GM12878 (cell line): ENCODE measurements at regions not wholly inside any gene's neighbourhood (a gene's known extent, or its start where the extent isn't known, plus 50 kb on each side); places are given as distances from the start of the nearest gene placed in this dataset.

Experiments
- ATAC-seq: fragments of 200-7000 bp; cut with Tn5 transposase; 3 replicates; pipeline ENCODE4 v1.9.1; 2020; ENCODE audit warnings: mild to moderate bottlenecking, moderate library complexity
- BruUV-seq: library from RNA; stranded (reverse); fragments of 400-500 nt; replicated peaks from 2 replicates; lab custom pipeline; 2021; lab: Mats Ljungman, UMichigan
- CTCF ChIA-PET: fragments of 300-600 bp; sonication (Branson Sonifier 250); formaldehyde crosslinking; extraction: SDS; loops from one replicate; lab custom pipeline; 2021; ENCODE audit warnings: inconsistent platforms; lab: Yijun Ruan, JAX
- POLR2A ChIA-PET: fragments of 350-600 bp; formaldehyde crosslinking; extraction: SDS; loops from one replicate; lab custom pipeline; 2021; ENCODE audit warnings: inconsistent platforms; lab: Charles Lee
- RAD21 ChIA-PET: fragments of 300-600 bp; sonication (Branson Sonifier 250); formaldehyde crosslinking; loops from one replicate; lab custom pipeline; 2023; ENCODE audit warnings: antibody characterized with exemption; ENCODE audit not compliant: unreplicated experiment; lab: Charles Lee
- SMC1A ChIA-PET: fragments of 300-600 bp; sonication (Branson Sonifier 250); formaldehyde crosslinking; loops from one replicate; lab custom pipeline; 2023; ENCODE audit not compliant: unreplicated experiment, uncharacterized antibody; lab: Charles Lee
- DNase-seq: peaks from one replicate; pipeline ENCODE4 v3.0.0-alpha.2; 2011; ENCODE audit warnings: low read depth, low spot score
- FAIRE-seq: peaks from 3 replicates; lab custom pipeline; 2011; peaks lifted over from hg19 to GRCh38; lab: Jason Lieb, UNC
- H2AFZ ChIP-seq: 2 replicates; pipeline ENCODE4 v1.6.0; 2011; ENCODE audit warnings: low read depth, low read length, control low read depth; ENCODE audit not compliant: control insufficient read depth
- H3K27ac ChIP-seq: 2 replicates; pipeline ENCODE4 v1.5.1; 2011; ENCODE audit warnings: control low read depth; ENCODE audit not compliant: control insufficient read depth, insufficient read depth
- H3K27me3 ChIP-seq, 2 experiments: replicated peaks in 1 of 2; 2 replicates each; pipeline versions ENCODE4 v1.6.0 to v1.6.1; 2011; ENCODE audit warnings: low read length in 1 of 2; ENCODE audit not compliant: control insufficient read depth in 2 of 2, insufficient read depth in 2 of 2
- H3K36me3 ChIP-seq, 2 experiments: 2 replicates each; pipeline ENCODE4 v1.5.1; 2011; ENCODE audit warnings: low read length in 1 of 2; ENCODE audit not compliant: control insufficient read depth in 2 of 2, insufficient read depth in 2 of 2
- H3K4me1 ChIP-seq: 2 replicates; pipeline ENCODE4 v1.6.1; 2011; ENCODE audit warnings: mild to moderate bottlenecking, low read length, moderate library complexity, mixed read lengths; ENCODE audit not compliant: control insufficient read depth, insufficient read depth
- H3K4me2 ChIP-seq: 2 replicates; pipeline ENCODE4 v1.6.0; 2011; ENCODE audit warnings: control low read depth; ENCODE audit not compliant: control insufficient read depth, insufficient read depth
- H3K4me3 ChIP-seq: fragments of 200-600 bp; sonication (generic); 2 replicates; pipeline ENCODE4 v1.5.1; 2016
- H3K79me2 ChIP-seq: 2 replicates; pipeline ENCODE4 v1.6.0; 2011; ENCODE audit warnings: low read length; ENCODE audit not compliant: control insufficient read depth, insufficient read depth
- H3K9ac ChIP-seq: 2 replicates; pipeline ENCODE4 v1.8.0; 2011; ENCODE audit warnings: low read length, control low read depth, mixed read lengths; ENCODE audit not compliant: control insufficient read depth, insufficient read depth
- H3K9me3 ChIP-seq: replicated peaks from 3 replicates; pipeline ENCODE4 v1.5.1; 2011; ENCODE audit warnings: mild to moderate bottlenecking, low read length; ENCODE audit not compliant: control insufficient read depth, insufficient read depth
- H4K20me1 ChIP-seq: 2 replicates; pipeline ENCODE4 v1.6.0; 2011; ENCODE audit not compliant: control insufficient read depth, insufficient read depth
- EGR1 ChIP-seq, 2 experiments: IDR thresholded peaks; 1 replicate in 1 of 2; 2 replicates in 1 of 2; pipeline ENCODE4 v1.6.1; 2011 to 2012; ENCODE audit warnings: low read depth in 2 of 2, low read length in 2 of 2, borderline replicate concordance in 1 of 2, mild to moderate bottlenecking in 1 of 2, moderate library complexity in 1 of 2
- FOS ChIP-seq: IDR thresholded peaks from 3 replicates; pipeline ENCODE4 v1.6.1; 2011; ENCODE audit warnings: borderline replicate concordance; ENCODE audit not compliant: insufficient read length; ENCODE audit errors: extremely low read depth
- HCFC1 ChIP-seq: fragments of 150-350 bp; IDR thresholded peaks from 2 replicates; pipeline ENCODE4 v1.6.1; 2014; ENCODE audit warnings: low read length
- JUNB ChIP-seq: IDR thresholded peaks from 2 replicates; pipeline ENCODE4 v1.6.1; 2016; ENCODE audit warnings: antibody characterized with exemption, mild to moderate bottlenecking
- MEF2B ChIP-seq: fragments of 450-650 bp; IDR thresholded peaks from 2 replicates; pipeline ENCODE4 v1.6.1; 2018; ENCODE audit warnings: mild to moderate bottlenecking, moderate library complexity; ENCODE audit not compliant: partially characterized antibody, poor library complexity, severe bottlenecking
- MTA3 ChIP-seq: IDR thresholded peaks from 2 replicates; pipeline ENCODE4 v1.6.1; 2012; ENCODE audit warnings: low read length, inconsistent platforms, borderline replicate concordance
- TCF3 ChIP-seq: IDR thresholded peaks from 2 replicates; pipeline ENCODE4 v1.6.1; 2012; ENCODE audit warnings: low read depth, mild to moderate bottlenecking, low read length, borderline replicate concordance; ENCODE audit not compliant: insufficient read depth
- in situ Hi-C: fragments of 300-500 bp; cut with MboI; formaldehyde crosslinking; loops from 9 replicates; pipeline ENCODE4 v1.14.3; 2018; ENCODE audit warnings: mixed read lengths
- intact Hi-C: fragments of 100-400 bp; cut with micrococcal nuclease; formaldehyde crosslinking; loops from one replicate; pipeline ENCODE4 v1.14.2; 2022; ENCODE audit not compliant: unreplicated experiment
- TF ChIP-seq, protein P1 (sequence below): fragments of 450-650 bp; conservative IDR thresholded peaks from 2 replicates; pipeline ENCODE4 v1.6.1; 2017; ENCODE audit warnings: mild to moderate bottlenecking, moderate library complexity
- TF ChIP-seq, protein P2 (sequence below): fragments of 450-650 bp; IDR thresholded peaks from 2 replicates; pipeline ENCODE4 v1.6.1; 2018; ENCODE audit warnings: mild to moderate bottlenecking, low read depth, moderate library complexity; ENCODE audit not compliant: partially characterized antibody
- TF ChIP-seq, protein P3 (sequence below): fragments of 450-650 bp; formaldehyde crosslinking; IDR thresholded peaks from 2 replicates; pipeline ENCODE4 v1.5.0; 2022; ENCODE audit warnings: mild to moderate bottlenecking, missing genetic modification characterization
- TF ChIP-seq, protein P4 (sequence below): fragments of 150-350 bp; IDR thresholded peaks from 2 replicates; pipeline ENCODE4 v1.6.1; 2014; ENCODE audit warnings: mild to moderate bottlenecking, low read depth, low read length

DNA sequence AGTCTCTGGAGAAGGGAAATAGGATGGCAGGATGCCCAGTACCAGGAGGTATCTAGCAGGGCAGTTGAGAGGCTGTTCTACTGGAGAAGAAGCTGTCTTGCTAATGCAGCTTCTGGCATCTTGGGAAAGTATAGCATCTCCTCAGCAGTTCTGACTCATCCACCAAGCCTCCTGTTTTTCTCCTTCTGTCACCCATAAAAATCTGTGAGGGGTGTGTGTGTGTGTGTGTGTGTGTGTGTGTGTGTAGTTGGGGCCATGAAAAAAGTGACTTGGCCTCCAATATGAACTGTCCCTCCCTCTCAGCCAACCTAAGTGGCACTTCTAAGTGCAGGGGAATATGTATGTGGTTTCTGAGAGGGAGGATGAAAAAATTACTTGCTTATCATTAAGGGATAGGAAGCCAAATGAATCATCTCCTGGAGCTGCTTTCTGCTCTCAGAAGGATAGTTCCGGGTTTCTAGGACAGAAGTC lies 83.9 kb downstream of the CBLN2 start (continued):
- TF ChIP-seq MTA3 = no peak
- no peak for TF ChIP-seq JUNB
- TF ChIP-seq, protein P1, sequence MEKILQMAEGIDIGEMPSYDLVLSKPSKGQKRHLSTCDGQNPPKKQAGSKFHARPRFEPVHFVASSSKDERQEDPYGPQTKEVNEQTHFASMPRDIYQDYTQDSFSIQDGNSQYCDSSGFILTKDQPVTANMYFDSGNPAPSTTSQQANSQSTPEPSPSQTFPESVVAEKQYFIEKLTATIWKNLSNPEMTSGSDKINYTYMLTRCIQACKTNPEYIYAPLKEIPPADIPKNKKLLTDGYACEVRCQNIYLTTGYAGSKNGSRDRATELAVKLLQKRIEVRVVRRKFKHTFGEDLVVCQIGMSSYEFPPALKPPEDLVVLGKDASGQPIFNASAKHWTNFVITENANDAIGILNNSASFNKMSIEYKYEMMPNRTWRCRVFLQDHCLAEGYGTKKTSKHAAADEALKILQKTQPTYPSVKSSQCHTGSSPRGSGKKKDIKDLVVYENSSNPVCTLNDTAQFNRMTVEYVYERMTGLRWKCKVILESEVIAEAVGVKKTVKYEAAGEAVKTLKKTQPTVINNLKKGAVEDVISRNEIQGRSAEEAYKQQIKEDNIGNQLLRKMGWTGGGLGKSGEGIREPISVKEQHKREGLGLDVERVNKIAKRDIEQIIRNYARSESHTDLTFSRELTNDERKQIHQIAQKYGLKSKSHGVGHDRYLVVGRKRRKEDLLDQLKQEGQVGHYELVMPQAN = no peak
- TF ChIP-seq, protein P2, sequence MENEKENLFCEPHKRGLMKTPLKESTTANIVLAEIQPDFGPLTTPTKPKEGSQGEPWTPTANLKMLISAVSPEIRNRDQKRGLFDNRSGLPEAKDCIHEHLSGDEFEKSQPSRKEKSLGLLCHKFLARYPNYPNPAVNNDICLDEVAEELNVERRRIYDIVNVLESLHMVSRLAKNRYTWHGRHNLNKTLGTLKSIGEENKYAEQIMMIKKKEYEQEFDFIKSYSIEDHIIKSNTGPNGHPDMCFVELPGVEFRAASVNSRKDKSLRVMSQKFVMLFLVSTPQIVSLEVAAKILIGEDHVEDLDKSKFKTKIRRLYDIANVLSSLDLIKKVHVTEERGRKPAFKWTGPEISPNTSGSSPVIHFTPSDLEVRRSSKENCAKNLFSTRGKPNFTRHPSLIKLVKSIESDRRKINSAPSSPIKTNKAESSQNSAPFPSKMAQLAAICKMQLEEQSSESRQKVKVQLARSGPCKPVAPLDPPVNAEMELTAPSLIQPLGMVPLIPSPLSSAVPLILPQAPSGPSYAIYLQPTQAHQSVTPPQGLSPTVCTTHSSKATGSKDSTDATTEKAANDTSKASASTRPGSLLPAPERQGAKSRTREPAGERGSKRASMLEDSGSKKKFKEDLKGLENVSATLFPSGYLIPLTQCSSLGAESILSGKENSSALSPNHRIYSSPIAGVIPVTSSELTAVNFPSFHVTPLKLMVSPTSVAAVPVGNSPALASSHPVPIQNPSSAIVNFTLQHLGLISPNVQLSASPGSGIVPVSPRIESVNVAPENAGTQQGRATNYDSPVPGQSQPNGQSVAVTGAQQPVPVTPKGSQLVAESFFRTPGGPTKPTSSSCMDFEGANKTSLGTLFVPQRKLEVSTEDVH = no peak
- TF ChIP-seq, all 136 proteins: peak for 0

DNA sequence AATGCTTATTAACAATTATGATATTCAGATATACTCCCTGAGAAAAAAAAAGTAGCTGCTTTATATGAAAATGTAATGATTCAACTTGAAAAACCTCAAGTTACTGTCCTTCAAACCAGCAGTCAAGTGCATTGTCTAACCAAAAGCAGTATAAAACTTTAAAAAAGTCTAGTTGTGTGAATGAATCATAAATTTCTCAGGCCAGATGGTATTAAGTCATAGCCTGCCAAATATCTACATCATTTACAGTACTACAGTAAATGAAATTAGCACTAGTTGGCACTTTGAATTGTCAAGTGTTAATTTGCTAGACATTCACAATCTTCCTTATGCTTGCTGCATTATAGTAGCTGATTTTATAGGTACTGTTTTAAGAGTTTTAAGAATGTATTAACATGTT lies 85.9 kb downstream of the CBLN2 start:
- H3K4me2 ChIP-seq = no peak overlapping the region
- POLR2A ChIA-PET = interaction anchor here (1.0 kb wide), 1 partner anchor 22 kb away, joined by 3 read pairs; no protein-coding TSS in a partner anchor
- RAD21 ChIA-PET = no interaction called here
- no peaks in the 10 kb centered on the region for H3K36me3 ChIP-seq
- H3K79me2 ChIP-seq = no peaks in the 10 kb centered on the region
- H4K20me1 ChIP-seq = no peaks in the 10 kb centered on the region
- no peaks in the 10 kb centered on the region for H3K4me1 ChIP-seq
- H3K9ac ChIP-seq = no peak overlapping the region
- DNase-seq = no peak
- BruUV-seq = no TSS peak
- no peak overlapping the region for H3K27ac ChIP-seq
- H3K4me3 ChIP-seq = no peak overlapping the region
- SMC1A ChIA-PET = interaction anchor here (1.2 to 1.7 kb wide), 2 partner anchors 10 to 11 kb away, joined by 3 to 6 read pairs; no protein-coding TSS in a partner anchor
- no peaks in the 10 kb centered on the region for H3K9me3 ChIP-seq
- ATAC-seq = no peak
- FAIRE-seq = no peak
- CTCF ChIA-PET = no interaction called here
- H2AFZ ChIP-seq = no peak overlapping the region
- no peaks in the 10 kb centered on the region for H3K27me3 ChIP-seq
- in situ Hi-C loops = no loop called here
- intact Hi-C loops = no loop called here
- TF ChIP-seq TCF3 = no peak
- no peak for TF ChIP-seq MEF2B
- TF ChIP-seq, protein P3, sequence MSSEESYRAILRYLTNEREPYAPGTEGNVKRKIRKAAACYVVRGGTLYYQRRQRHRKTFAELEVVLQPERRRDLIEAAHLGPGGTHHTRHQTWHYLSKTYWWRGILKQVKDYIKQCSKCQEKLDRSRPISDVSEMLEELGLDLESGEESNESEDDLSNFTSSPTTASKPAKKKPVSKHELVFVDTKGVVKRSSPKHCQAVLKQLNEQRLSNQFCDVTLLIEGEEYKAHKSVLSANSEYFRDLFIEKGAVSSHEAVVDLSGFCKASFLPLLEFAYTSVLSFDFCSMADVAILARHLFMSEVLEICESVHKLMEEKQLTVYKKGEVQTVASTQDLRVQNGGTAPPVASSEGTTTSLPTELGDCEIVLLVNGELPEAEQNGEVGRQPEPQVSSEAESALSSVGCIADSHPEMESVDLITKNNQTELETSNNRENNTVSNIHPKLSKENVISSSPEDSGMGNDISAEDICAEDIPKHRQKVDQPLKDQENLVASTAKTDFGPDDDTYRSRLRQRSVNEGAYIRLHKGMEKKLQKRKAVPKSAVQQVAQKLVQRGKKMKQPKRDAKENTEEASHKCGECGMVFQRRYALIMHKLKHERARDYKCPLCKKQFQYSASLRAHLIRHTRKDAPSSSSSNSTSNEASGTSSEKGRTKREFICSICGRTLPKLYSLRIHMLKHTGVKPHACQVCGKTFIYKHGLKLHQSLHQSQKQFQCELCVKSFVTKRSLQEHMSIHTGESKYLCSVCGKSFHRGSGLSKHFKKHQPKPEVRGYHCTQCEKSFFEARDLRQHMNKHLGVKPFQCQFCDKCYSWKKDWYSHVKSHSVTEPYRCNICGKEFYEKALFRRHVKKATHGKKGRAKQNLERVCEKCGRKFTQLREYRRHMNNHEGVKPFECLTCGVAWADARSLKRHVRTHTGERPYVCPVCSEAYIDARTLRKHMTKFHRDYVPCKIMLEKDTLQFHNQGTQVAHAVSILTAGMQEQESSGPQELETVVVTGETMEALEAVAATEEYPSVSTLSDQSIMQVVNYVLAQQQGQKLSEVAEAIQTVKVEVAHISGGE (CRISPR knock-in tag) = no peak
- TF ChIP-seq FOS = no peak
- no peak for TF ChIP-seq HCFC1
- TF ChIP-seq, protein P4, sequence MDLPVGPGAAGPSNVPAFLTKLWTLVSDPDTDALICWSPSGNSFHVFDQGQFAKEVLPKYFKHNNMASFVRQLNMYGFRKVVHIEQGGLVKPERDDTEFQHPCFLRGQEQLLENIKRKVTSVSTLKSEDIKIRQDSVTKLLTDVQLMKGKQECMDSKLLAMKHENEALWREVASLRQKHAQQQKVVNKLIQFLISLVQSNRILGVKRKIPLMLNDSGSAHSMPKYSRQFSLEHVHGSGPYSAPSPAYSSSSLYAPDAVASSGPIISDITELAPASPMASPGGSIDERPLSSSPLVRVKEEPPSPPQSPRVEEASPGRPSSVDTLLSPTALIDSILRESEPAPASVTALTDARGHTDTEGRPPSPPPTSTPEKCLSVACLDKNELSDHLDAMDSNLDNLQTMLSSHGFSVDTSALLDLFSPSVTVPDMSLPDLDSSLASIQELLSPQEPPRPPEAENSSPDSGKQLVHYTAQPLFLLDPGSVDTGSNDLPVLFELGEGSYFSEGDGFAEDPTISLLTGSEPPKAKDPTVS = no peak
- TF ChIP-seq EGR1 (IDR thresholded peaks at IDR 0.05; ENCODE audit: borderline replicate concordance in 1 of 2, low read depth in 2 of 2, low read length in 2 of 2) = no peak
